Fibroblast of skin of left biceps (primary cell): ENCODE measurements at regions not wholly inside any gene's neighbourhood (a gene's known extent, or its start where the extent isn't known, plus 50 kb on each side); places are given as distances from the start of the nearest gene placed in this dataset.

Experiments used
- DNase-seq, 2 experiments: peaks; one replicate each; pipeline ENCODE4 v3.0.0-alpha.2; 2013; ENCODE audit warnings: low read depth in 2 of 2

GRCh38 chr14:65794674-65795279, 382.2 kb downstream of the FUT8 start:
- DNase-seq = no peak

- DNase-seq = no peak
Measured at GRCh38 chr14:65798216-65798615, 385.7 kb downstream of the FUT8 start.

GRCh38 chr14:65800694-65801093, 388.2 kb downstream of the FUT8 start:
- DNase-seq = no peak

- no peak for DNase-seq
Measured at GRCh38 chr14:65802196-65802595, 389.7 kb downstream of the FUT8 start.

- no peak for DNase-seq
Measured at GRCh38 chr14:65803885-65804284, 391.4 kb downstream of the FUT8 start.

GRCh38 chr14:65804439-65805112, 392.0 kb downstream of the FUT8 start:
- DNase-seq = no peak

- DNase-seq = no peak
Measured at GRCh38 chr14:65805113-65805473, 392.6 kb downstream of the FUT8 start.

GRCh38 chr14:65808390-65808789, 395.9 kb downstream of the FUT8 start:
- DNase-seq = no peak

GRCh38 chr14:65810322-65810721, 397.8 kb downstream of the FUT8 start:
- DNase-seq = no peak

- no peak for DNase-seq
Measured at GRCh38 chr14:65813760-65814384, 401.3 kb downstream of the FUT8 start.

- no peak for DNase-seq
Measured at GRCh38 chr14:65815127-65815526, 402.6 kb downstream of the FUT8 start.

- DNase-seq = no peak
Measured at GRCh38 chr14:65817011-65817410, 404.5 kb downstream of the FUT8 start.

GRCh38 chr14:65819569-65819968, 407.0 kb downstream of the FUT8 start:
- no peak for DNase-seq

GRCh38 chr14:65821224-65821753, 408.8 kb downstream of the FUT8 start:
- DNase-seq = no peak

- DNase-seq = peak; percentile 21 to 32
Measured at GRCh38 chr14:65824285-65824977, 411.9 kb downstream of the FUT8 start.

- DNase-seq = no peak
Measured at GRCh38 chr14:65824978-65825299, 412.4 kb downstream of the FUT8 start.

GRCh38 chr14:65826946-65827345, 414.4 kb downstream of the FUT8 start:
- DNase-seq = no peak

- DNase-seq = no peak
Measured at GRCh38 chr14:65827520-65827919, 415.0 kb downstream of the FUT8 start.

GRCh38 chr14:65828396-65828795, 415.9 kb downstream of the FUT8 start:
- DNase-seq = no peak

- no peak for DNase-seq
Measured at GRCh38 chr14:65832431-65833266, 420.1 kb downstream of the FUT8 start.

GRCh38 chr14:65833267-65833880, 420.8 kb downstream of the FUT8 start:
- DNase-seq = no peak
